ENCODE measurements at regions not wholly inside any gene's neighbourhood (a gene's known extent, or its start where the extent isn't known, plus 50 kb on each side); places are given as distances from the start of the nearest gene placed in this dataset.

GRCh38 chr13:86976521-86977324, 694.4 kb upstream of the SLITRK5 start:
- no peak for TF ChIP-seq POLR2A (IDR thresholded peaks at IDR 0.05)
- TF ChIP-seq CTCF (IDR thresholded peaks at IDR 0.05), result no peak
